Sigmoid colon (tissue), 4 donors: ENCODE measurements at regions not wholly inside any gene's neighbourhood (a gene's known extent, or its start where the extent isn't known, plus 50 kb on each side); places are given as distances from the start of the nearest gene placed in this dataset.

Source experiments
- CTCF ChIP-seq, 4 experiments: fragments of 450-650 bp in 3 of 4; fragments of 200-600 bp in 1 of 4; IDR thresholded peaks; one replicate each; pipeline ENCODE4 v1.5.1; 2016 to 2019; ENCODE audit warnings: antibody characterized with exemption in 4 of 4, mild to moderate bottlenecking in 3 of 4, moderate library complexity in 2 of 4
- POLR2AphosphoS5 ChIP-seq, 4 donors: sonication (generic); formaldehyde crosslinking; IDR thresholded peaks; one replicate each; pipeline ENCODE4 v1.6.1; 2017; ENCODE audit warnings: antibody characterized with exemption in 4 of 4

- TF ChIP-seq CTCF (IDR thresholded peaks at IDR 0.05) (no peak), POLR2AphosphoS5 (IDR thresholded peaks at IDR 0.05) (no peak)
Observed at GRCh38 chr1:219826290-219826689, 102.1 kb downstream of the SLC30A10 start.
